ENCODE measurements at regions not wholly inside any gene's neighbourhood (a gene's known extent, or its start where the extent isn't known, plus 50 kb on each side); places are given as distances from the start of the nearest gene placed in this dataset.

- TF ChIP-seq EZH2 (IDR thresholded peaks at IDR 0.05) (no peak), CTCF (IDR thresholded peaks at IDR 0.05) (no peak), EZH2phosphoT487 (IDR thresholded peaks at IDR 0.05) (no peak)
Measured at GRCh38 chr7:96377399-96377798, 55.5 kb upstream of the SLC25A13 start.

All from neural progenitor cell (in vitro differentiated cells).